Endothelial cell of umbilical vein (primary cell): ENCODE measurements at regions not wholly inside any gene's neighbourhood (a gene's known extent, or its start where the extent isn't known, plus 50 kb on each side); places are given as distances from the start of the nearest gene placed in this dataset.

Experiments
- BruUV-seq: library from RNA; stranded (reverse); fragments of 400-500 nt; replicated peaks from 2 replicates; lab custom pipeline; 2021; lab: Mats Ljungman, UMichigan
- CTCF ChIA-PET: fragments of 300-600, 350-600 bp; sonication (Branson Sonifier 250); formaldehyde crosslinking; loops from one replicate; lab custom pipeline; 2021; ENCODE audit warnings: antibody characterized with exemption, inconsistent platforms; lab: Charles Lee
- POLR2A ChIA-PET: fragments of 300-600, 350-600 bp; sonication (Branson Sonifier 250); formaldehyde crosslinking; loops from one replicate; lab custom pipeline; 2021; ENCODE audit warnings: antibody characterized with exemption, inconsistent platforms; lab: Charles Lee
- DNase-seq: peaks from one replicate; pipeline ENCODE4 v3.0.0-alpha.2; 2011; ENCODE audit warnings: low read depth, low spot score
- FAIRE-seq: peaks from 2 replicates; lab custom pipeline; 2011; peaks lifted over from hg19 to GRCh38; lab: Jason Lieb, UNC
- H2AFZ ChIP-seq: 2 replicates; pipeline ENCODE4 v1.6.0; 2012; ENCODE audit warnings: low read depth, low read length, control low read depth, inconsistent platforms
- H3K27ac ChIP-seq: 2 replicates; pipeline ENCODE4 v1.5.1; 2011; ENCODE audit warnings: low read depth, mild to moderate bottlenecking, control low read depth, low read length, moderate library complexity; ENCODE audit not compliant: insufficient read depth
- H3K27me3 ChIP-seq, 2 experiments: 2 replicates each; pipeline versions ENCODE4 v1.6.0 to v1.6.1; 2011; ENCODE audit warnings: low read length in 2 of 2, mixed read lengths in 1 of 2; ENCODE audit not compliant: control insufficient read depth in 2 of 2, insufficient read depth in 2 of 2
- H3K36me3 ChIP-seq, 2 experiments: 2 replicates in 1 of 2; 3 replicates in 1 of 2; pipeline ENCODE4 v1.5.1; 2011; ENCODE audit warnings: low read length in 2 of 2, mild to moderate bottlenecking in 1 of 2, moderate library complexity in 1 of 2; ENCODE audit not compliant: control insufficient read depth in 2 of 2, insufficient read depth in 2 of 2; ENCODE audit errors: extremely low read depth in 1 of 2
- H3K4me1 ChIP-seq: 3 replicates; pipeline ENCODE4 v1.5.1; 2011; ENCODE audit warnings: mild to moderate bottlenecking, low read length; ENCODE audit not compliant: control insufficient read depth, insufficient read depth; ENCODE audit errors: extremely low read depth
- H3K4me2 ChIP-seq: 2 replicates; pipeline ENCODE4 v1.6.1; 2011; ENCODE audit warnings: low read length, control low read depth, mixed read lengths; ENCODE audit not compliant: insufficient read depth
- H3K4me3 ChIP-seq, 3 experiments: fragments of 200-600 bp in 1 of 3; sonication (generic), shearing (Covaris generic) in 1 of 3; replicated peaks in 1 of 3; 2 replicates each; pipeline ENCODE4 v1.5.1; 2011 to 2016; ENCODE audit warnings: control low read depth in 3 of 3, low read length in 3 of 3, mild to moderate bottlenecking in 2 of 3, inconsistent platforms in 1 of 3, low read depth in 1 of 3, moderate library complexity in 1 of 3; ENCODE audit not compliant: insufficient read depth in 1 of 3
- H3K79me2 ChIP-seq: 2 replicates; pipeline ENCODE4 v1.6.0; 2012; ENCODE audit warnings: low read length, inconsistent platforms; ENCODE audit not compliant: control insufficient read depth, insufficient read depth
- H3K9ac ChIP-seq: replicated peaks from 2 replicates; pipeline ENCODE3; 2011; ENCODE audit warnings: low read length, control low read depth; ENCODE audit not compliant: insufficient read depth; ENCODE audit errors: extremely low read depth
- H3K9me1 ChIP-seq: replicated peaks from 3 replicates; pipeline ENCODE4 v1.6.0; 2011; ENCODE audit warnings: mild to moderate bottlenecking, low read length; ENCODE audit not compliant: control insufficient read depth, insufficient read depth; ENCODE audit errors: extremely low read depth
- H3K9me3 ChIP-seq: replicated peaks from 2 replicates; pipeline ENCODE4 v1.5.1; 2012; ENCODE audit warnings: low read length, inconsistent platforms; ENCODE audit not compliant: control insufficient read depth, insufficient read depth
- H4K20me1 ChIP-seq: replicated peaks from 2 replicates; pipeline ENCODE3; 2011; ENCODE audit warnings: mild to moderate bottlenecking, low read length; ENCODE audit not compliant: control insufficient read depth, insufficient read depth; ENCODE audit errors: extremely low read depth
- CTCF ChIP-seq, 2 donors: IDR thresholded peaks; 1 replicate in 1 of 2; 2 replicates in 1 of 2; pipeline ENCODE4 v1.5.1; 2011; ENCODE audit warnings: low read length in 2 of 2, mild to moderate bottlenecking in 2 of 2, moderate library complexity in 2 of 2, control low read depth in 1 of 2, inconsistent platforms in 1 of 2, low read depth in 1 of 2; ENCODE audit not compliant: insufficient read depth in 1 of 2; ENCODE audit errors: extremely low read depth in 1 of 2
- EZH2 ChIP-seq: IDR thresholded peaks from 2 replicates; pipeline ENCODE4 v1.6.1; 2012; ENCODE audit warnings: borderline replicate concordance, low read depth, mild to moderate bottlenecking, moderate library complexity, low read length, inconsistent platforms; ENCODE audit not compliant: severe bottlenecking
- FOS ChIP-seq: IDR thresholded peaks from 2 replicates; pipeline ENCODE4 v1.6.1; 2011; ENCODE audit warnings: mild to moderate bottlenecking, low read length, moderate library complexity, borderline replicate concordance; ENCODE audit not compliant: insufficient read depth
- GATA2 ChIP-seq: IDR thresholded peaks from 2 replicates; pipeline ENCODE4 v1.7.0; 2011; ENCODE audit warnings: low read depth, mild to moderate bottlenecking, moderate library complexity, mixed read lengths, low read length; ENCODE audit not compliant: insufficient read length, insufficient read depth
- JUN ChIP-seq: IDR thresholded peaks from 2 replicates; pipeline ENCODE4 v1.6.1; 2011; ENCODE audit warnings: borderline replicate concordance, low read depth; ENCODE audit not compliant: insufficient read length, insufficient read depth
- MAX ChIP-seq: IDR thresholded peaks from 2 replicates; pipeline ENCODE4 v1.6.1; 2011; ENCODE audit not compliant: insufficient read depth, insufficient read length
- MYC ChIP-seq: IDR thresholded peaks from one replicate; pipeline ENCODE4 v1.6.1; 2011; ENCODE audit warnings: mild to moderate bottlenecking, low read depth, low read length
- POLR2A ChIP-seq: IDR thresholded peaks from 2 replicates; pipeline ENCODE4 v1.6.1; 2012; ENCODE audit warnings: low read depth, mild to moderate bottlenecking, control low read depth, low read length
- POLR2AphosphoS5 ChIP-seq: IDR thresholded peaks from 2 replicates; pipeline ENCODE4 v1.6.1; 2012; ENCODE audit warnings: low read depth, mild to moderate bottlenecking, control low read depth, low read length, moderate library complexity; ENCODE audit not compliant: insufficient read depth
- dilution Hi-C: fragments of 300-500 bp; cut with MboI; formaldehyde crosslinking; loops from one replicate; pipeline ENCODE4 v1.15.0; 2019; ENCODE audit warnings: low sequenced_read_pairs; ENCODE audit not compliant: extremely low pct_ligation_motif_present
- intact Hi-C: fragments of 100-400 bp; cut with micrococcal nuclease; formaldehyde crosslinking; loops from one replicate; pipeline ENCODE4 v1.10.0; 2022

- Histone ChIP-seq H3K9me3 (no peaks in the 10 kb centered on the region), H3K27ac (no peak overlapping the region), H4K20me1 (no peaks in the 10 kb centered on the region), H3K36me3 (no peaks in the 10 kb centered on the region), H3K79me2 (no peaks in the 10 kb centered on the region), H3K9ac (no peak overlapping the region), H3K4me1 (no peaks in the 10 kb centered on the region), H3K4me3 (no peak overlapping the region), H3K27me3 (no peaks in the 10 kb centered on the region), H3K4me2 (no peak overlapping the region), H2AFZ (no peak overlapping the region), H3K9me1 (no peaks in the 10 kb centered on the region)
- ChIA-PET POLR2A (no interaction called here), CTCF (interaction anchor here (1.6 kb wide), 1 partner anchor 10 kb away, joined by 4 read pairs; no protein-coding TSS in a partner anchor)
- intact Hi-C loops (no loop called here), dilution Hi-C loops (no loop called here)
- DNase-seq, result no peak
- no peak for FAIRE-seq
- BruUV-seq, result no TSS peak
- TF ChIP-seq FOS, result no peak
- no peak for TF ChIP-seq JUN
- TF ChIP-seq POLR2AphosphoS5, result no peak
- TF ChIP-seq MAX, result no peak
- TF ChIP-seq CTCF (IDR thresholded peaks at IDR 0.05; ENCODE audit: extremely low read depth in 1 of 2, insufficient read depth in 1 of 2, low read depth in 1 of 2, low read length in 2 of 2), result no peak
- no peak for TF ChIP-seq EZH2
- TF ChIP-seq MYC, result no peak
- TF ChIP-seq POLR2A, result no peak
- no peak for TF ChIP-seq GATA2
Observed at GRCh38 chr16:85543536-85543935, 69.6 kb upstream of the GSE1 start.
